SW 1271 (cell line): ENCODE measurements at regions not wholly inside any gene's neighbourhood (a gene's known extent, or its start where the extent isn't known, plus 50 kb on each side); places are given as distances from the start of the nearest gene placed in this dataset.
"Not testable (repeated sequence)": the region's sequence is repeated elsewhere in the genome, so short reads cannot be mapped to it uniquely, and the experiment has no call there.

Source experiments
- DNase-seq, 2 experiments: peaks; one replicate each; lab custom pipeline; 2025; lab: John Stamatoyannopoulos, UW

DNA sequence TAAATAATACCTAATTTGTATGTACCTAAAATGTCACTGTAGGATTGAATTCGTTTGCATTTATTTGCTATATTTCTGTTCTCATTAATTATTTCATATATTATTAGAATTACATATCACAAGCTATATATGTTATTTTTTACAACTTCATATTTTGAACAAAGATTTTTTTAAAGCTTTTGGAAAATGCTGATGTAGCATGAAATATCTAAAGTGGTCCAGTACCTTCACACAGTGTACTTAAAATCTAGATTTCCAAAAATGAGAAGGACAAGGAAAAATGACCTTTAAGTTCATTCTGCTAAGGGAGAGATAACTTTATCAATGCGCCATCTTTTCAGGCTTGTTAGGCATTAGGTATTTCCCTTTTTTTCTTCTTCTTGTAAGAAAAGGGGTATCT is 71.8 kb downstream of the LARP7 start:
- DNase-seq = no peak

- no peak for DNase-seq
Observed at GRCh38 chr4:112714922-112715901, 78.3 kb downstream of the LARP7 start.

DNA sequence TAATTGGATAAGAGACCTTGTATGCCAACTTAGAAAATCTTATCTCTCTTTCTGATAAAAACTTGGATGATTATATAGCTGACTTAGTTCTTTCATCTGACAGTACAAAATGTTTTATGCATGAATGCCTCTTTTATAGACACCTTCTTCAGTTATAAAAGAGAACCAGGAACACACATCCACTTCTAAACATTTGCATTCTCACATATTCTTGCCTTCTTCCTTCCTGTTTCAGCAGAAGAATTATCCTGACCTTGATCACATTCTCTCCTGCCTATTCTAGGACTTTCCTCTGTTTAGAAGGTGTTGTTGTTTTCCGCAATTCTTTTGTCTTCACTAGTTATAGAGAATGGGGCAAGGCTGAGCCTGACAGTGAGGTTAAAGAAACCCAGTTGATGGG is 80.9 kb downstream of the LARP7 start:
- DNase-seq = no peak

GRCh38 chr4:112721627-112722026 is 84.7 kb downstream of the LARP7 start:
- DNase-seq = no peak

GRCh38 chr4:112726041-112726440 is 89.1 kb downstream of the LARP7 start:
- DNase-seq = no peak

GRCh38 chr4:112727728-112728127 is 90.8 kb downstream of the LARP7 start:
- DNase-seq = not testable (repeated sequence)

GRCh38 chr4:112731715-112732114 is 94.8 kb downstream of the LARP7 start:
- DNase-seq = no peak

GRCh38 chr4:112732142-112732541 is 95.2 kb downstream of the LARP7 start:
- DNase-seq = no peak

- DNase-seq = no peak
Observed at GRCh38 chr4:112735474-112735951, 98.6 kb downstream of the LARP7 start.

DNA sequence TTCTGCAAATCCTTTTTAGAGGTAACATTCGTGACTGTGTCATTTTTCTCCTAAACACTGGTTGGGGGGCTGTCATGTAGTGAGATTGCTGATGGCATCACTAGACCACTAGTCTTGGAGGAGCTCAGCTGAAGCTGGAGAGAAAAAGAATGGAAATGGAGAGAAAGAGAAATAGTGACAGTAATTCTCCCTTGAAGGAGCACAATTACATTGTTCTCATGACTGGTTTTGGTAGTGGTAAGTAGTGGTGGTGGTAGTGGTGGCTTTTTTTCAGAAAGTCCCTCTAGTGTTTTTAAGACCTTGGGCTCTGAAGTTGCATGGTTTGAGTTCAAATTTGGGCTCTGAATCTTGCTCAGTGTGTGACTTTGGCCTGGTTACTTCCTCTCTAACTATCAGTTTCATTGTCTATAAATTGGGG is 99.8 kb downstream of the LARP7 start:
- no peak for DNase-seq

DNA sequence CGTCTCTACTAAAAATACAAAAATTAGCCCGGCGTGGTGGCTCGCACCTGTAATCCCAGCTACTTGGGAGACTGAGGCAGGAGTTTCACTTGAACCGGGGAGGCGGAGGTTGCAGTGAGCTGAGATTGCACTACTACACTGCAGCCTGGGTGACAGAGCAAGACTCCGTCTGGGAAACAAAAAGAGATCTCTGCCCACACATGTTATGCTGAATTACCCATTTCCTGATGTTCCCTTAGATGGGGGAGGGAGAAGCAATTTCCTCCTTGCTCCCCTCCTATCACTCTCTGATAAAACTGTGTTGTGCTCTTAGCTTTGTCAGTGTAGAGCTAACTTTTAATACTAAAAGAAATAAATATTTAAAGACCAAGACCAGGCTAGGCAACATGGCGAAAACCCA is 102.5 kb downstream of the LARP7 start:
- no peak for DNase-seq

- DNase-seq = peak in 1 of 2 experiments; percentile 40
Observed at GRCh38 chr4:112747036-112747435, 110.1 kb downstream of the LARP7 start.

DNA sequence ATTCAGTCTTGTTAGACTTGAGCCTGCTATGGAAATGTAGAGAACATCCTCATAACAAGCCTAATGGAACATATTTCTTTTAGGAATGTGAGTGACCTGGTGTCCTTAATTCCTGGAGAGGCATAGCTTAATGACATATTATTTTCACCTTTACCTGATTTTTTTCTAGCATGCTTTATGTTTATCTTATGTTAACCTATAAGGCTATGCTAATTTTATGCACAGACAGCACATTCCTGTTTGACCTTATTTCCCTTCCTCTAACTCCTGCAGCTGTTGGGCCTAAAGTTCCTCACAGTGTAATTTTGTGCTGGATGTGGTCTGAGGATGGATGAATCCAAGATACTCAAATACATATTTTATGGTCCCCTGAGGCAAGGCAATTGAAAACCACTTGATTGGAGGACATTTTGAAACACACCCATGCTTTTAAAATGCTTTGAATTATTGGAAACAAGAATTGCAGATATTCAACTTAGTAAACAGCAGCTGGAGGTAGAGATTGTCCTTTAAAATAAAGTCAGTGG is 111.5 kb downstream of the LARP7 start:
- no peak for DNase-seq

DNA sequence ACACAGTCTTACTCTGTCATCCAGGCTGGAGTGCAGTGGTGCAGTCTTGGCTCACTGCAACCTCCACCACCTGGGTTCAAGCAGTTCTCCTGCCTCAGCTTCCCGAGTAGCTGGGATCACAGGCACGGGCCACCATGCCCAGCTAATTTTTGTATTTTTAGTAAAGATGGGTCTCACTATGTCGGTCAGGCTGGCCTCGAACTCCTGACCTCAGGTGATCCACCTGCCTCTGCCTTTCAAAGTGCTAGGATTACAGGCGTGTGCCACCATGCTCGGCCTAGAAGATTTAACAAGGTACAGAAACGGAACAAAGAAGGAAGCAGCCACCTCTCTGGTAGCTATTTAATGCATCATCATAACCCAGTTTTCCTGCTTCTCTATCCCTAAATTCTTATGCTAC is 113.8 kb downstream of the LARP7 start:
- DNase-seq = not testable (repeated sequence)

DNA sequence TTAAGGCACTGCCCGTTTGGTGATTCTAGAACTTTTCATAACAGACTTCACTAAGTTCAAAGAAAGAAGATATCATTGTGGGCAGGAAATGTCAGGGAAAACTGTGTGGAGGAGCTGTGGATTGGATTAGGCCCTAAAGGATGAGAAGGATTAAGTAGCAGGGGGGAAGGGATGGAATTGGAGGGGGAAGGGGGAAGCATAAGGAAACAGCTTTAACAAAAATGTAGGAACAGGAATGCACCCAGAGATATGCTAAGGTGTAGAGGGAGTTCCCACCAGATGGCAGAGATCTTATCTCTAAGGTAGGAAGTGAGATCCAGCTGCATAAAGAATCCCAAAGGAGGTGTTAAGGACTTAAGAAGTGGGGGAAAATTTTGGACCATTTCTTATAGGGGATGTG is 114.5 kb downstream of the LARP7 start:
- DNase-seq = no peak

- DNase-seq = no peak
Observed at GRCh38 chr4:112752061-112752460, 115.1 kb downstream of the LARP7 start.

GRCh38 chr4:112752510-112752909 is 115.6 kb downstream of the LARP7 start:
- DNase-seq = no peak

DNA sequence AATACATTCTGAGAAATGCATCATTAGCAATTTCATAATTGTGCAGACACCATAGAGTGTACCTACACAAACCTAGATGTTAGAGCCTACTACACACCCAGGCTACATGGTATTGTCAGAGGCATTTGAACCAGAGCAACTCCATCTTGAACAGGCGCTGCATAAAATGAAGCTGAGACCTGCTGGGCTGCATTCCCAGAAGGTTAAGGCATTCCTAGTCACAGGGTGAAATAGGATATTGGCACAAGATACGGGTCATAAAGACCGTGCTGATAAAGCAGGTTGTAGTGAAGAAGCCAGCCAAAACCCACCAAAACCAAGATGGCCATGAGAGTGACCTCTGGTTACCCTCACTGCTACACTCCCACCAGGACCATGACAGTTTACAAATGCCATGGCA is 116.4 kb downstream of the LARP7 start:
- no peak for DNase-seq

DNA sequence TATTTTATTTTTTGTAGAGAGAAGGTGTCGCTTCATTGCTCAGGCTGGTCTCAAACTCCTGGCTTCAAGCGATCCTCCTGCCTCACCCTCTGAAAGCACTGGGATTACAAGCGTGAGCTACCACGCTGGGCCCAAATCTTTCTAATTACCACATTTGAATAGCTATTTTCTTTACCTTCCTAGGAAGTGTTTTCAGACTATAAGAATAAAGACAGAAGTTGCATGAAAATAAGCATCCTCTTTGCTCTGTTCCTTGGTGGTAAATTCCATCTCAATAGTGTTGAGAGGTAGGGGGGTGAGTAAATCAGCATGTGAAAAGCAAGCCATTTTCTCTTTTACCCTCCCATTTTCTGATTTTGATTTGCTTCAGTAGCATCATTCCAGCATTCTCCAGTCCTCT is 122.4 kb downstream of the LARP7 start:
- DNase-seq = no peak

- DNase-seq = peak in 1 of 2 experiments; percentile 48
Observed at GRCh38 chr4:112765317-112765974, 128.5 kb downstream of the LARP7 start.

DNA sequence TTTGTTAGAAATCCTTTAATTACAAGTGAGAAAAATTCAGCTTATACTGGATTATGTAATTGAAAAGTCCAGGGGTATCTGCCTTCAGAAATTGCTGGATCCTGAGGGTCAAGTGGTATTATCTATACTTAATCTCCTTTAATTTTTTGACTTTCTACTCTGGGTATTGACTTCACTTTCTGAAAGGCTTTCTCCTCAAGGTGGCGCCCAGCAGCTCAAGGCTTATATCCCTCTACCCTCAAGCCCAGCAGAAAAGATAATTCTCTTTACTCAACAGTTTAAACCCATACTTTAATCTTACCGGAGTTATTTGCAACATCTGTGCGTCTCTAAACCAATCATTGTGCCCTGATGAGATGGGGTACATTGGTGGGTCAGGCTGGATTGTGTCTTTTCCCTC is 129.5 kb downstream of the LARP7 start:
- peak in 1 of 2 experiments; percentile 13 for DNase-seq

DNA sequence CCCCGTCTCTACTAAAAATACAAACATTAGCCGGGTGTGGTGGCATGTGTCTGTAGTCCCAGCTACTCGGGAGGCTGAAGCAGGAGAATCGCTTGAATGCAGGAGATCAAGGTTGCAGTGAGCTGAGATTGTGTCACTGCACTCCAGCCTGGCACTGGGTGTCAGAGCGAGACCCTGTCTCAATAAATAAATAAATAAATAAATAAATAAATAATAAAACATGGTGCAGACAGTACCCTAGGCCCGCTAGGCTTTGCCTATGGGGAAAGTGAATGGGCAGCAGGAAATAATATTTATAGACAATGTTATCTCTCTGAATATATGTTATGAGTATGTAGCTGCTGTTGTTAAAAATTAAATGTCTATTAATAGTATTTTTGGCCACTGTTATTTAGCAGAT is 130.4 kb downstream of the LARP7 start:
- no peak for DNase-seq

DNA sequence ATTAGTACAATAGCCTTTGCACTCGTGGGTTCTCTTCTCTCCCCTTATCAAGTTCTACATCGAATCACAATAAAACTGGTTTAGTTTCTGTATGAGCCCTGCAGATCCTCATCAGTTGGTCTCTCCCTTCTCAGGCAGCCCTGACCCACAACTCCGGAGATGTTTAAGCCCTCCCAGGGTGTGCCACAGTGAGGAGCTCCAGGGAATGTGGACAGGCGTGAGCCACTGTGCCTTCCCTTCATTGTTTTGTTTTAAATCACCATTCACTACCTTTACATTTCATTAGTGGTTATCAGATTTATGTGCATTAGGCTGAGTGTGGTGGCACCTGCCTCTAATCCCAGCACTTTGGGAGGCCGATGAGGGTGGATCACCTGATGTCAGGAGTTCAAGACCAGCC is 133.2 kb downstream of the LARP7 start:
- no peak for DNase-seq
